KMS-11 (cell line): ENCODE measurements at regions not wholly inside any gene's neighbourhood (a gene's known extent, or its start where the extent isn't known, plus 50 kb on each side); places are given as distances from the start of the nearest gene placed in this dataset.

ENCODE experiments used
- H2AFZ ChIP-seq: fragments of 200-600 bp; sonication (generic); 2 replicates; pipeline ENCODE4 v1.6.1; 2016; ENCODE audit warnings: antibody characterized with exemption, mixed run types, low read depth
- H3K27ac ChIP-seq: fragments of 200-600 bp; sonication (generic); 2 replicates; pipeline ENCODE4 v1.6.1; 2016; ENCODE audit warnings: mild to moderate bottlenecking, mixed run types
- H3K27me3 ChIP-seq: fragments of 200-600 bp; sonication (generic); 2 replicates; pipeline ENCODE4 v1.6.1; 2017; ENCODE audit warnings: mild to moderate bottlenecking, low read depth, mixed run types, moderate library complexity; ENCODE audit not compliant: insufficient read depth
- H3K36me3 ChIP-seq: fragments of 200-600 bp; sonication (generic); 2 replicates; pipeline ENCODE4 v1.6.1; 2017; ENCODE audit warnings: mild to moderate bottlenecking, mixed run types; ENCODE audit not compliant: insufficient read depth
- H3K4me1 ChIP-seq: fragments of 200-600 bp; sonication (generic); 2 replicates; pipeline ENCODE4 v1.6.1; 2016; ENCODE audit warnings: mild to moderate bottlenecking, low read depth, mixed run types; ENCODE audit not compliant: poor library complexity, severe bottlenecking
- H3K4me2 ChIP-seq: fragments of 200-600 bp; sonication (generic); 2 replicates; pipeline ENCODE4 v1.7.0; 2016; ENCODE audit warnings: mild to moderate bottlenecking, mixed run types
- H3K4me3 ChIP-seq: fragments of 200-600 bp; sonication (generic); IDR thresholded peaks from 2 replicates; pipeline ENCODE4 v1.6.1; 2017; ENCODE audit warnings: low read depth, low read length, mixed read lengths; ENCODE audit not compliant: insufficient read depth
- H3K79me2 ChIP-seq: fragments of 200-600 bp; sonication (generic); 2 replicates; pipeline ENCODE4 v1.6.1; 2016; ENCODE audit warnings: low read depth, mixed run types; ENCODE audit not compliant: insufficient read depth
- H3K9ac ChIP-seq: fragments of 200-600 bp; sonication (generic); 2 replicates; pipeline ENCODE4 v1.6.1; 2016; ENCODE audit warnings: mild to moderate bottlenecking, mixed run types
- H4K20me1 ChIP-seq: fragments of 200-600 bp; sonication (generic); 2 replicates; pipeline ENCODE4 v1.6.1; 2016; ENCODE audit warnings: mild to moderate bottlenecking, mixed run types; ENCODE audit not compliant: insufficient read depth
- TF ChIP-seq, protein P1 (sequence below): fragments of 200-600 bp; sonication (generic); conservative IDR thresholded peaks from 2 replicates; pipeline ENCODE4 v1.6.1; 2017; ENCODE audit warnings: low read depth, mild to moderate bottlenecking, antibody characterized with exemption, low read length, moderate library complexity, mixed read lengths

DNA sequence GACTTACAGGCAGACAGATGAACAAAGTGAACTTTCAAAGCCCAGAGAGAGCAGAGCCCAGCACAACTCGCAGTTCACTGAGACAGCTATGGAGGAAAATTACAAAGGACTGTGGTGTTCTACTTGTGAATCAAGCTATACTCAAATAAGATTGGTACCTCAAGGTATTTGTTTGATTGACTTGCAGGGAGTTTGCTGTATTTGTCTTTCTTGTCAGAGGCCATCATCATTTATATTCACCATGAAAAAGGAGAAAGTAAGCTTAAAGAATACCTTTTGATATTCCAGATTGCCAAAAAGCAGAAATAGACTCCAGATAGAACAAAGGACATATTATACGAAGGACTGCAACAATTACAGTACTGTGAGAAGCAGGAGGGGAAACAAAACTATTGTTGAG, 1047.9 kb downstream of the RPA4 start:
- H3K79me2 ChIP-seq, result no peaks in the 10 kb centered on the region
- no peak overlapping the region for H3K4me3 ChIP-seq
- H3K4me1 ChIP-seq, result no peaks in the 10 kb centered on the region
- no peaks in the 10 kb centered on the region for H4K20me1 ChIP-seq
- no peaks in the 10 kb centered on the region for H3K36me3 ChIP-seq
- no peak overlapping the region for H3K4me2 ChIP-seq
- no peak overlapping the region for H3K27ac ChIP-seq
- H2AFZ ChIP-seq, result no peak overlapping the region
- no peaks in the 10 kb centered on the region for H3K27me3 ChIP-seq
- TF ChIP-seq, protein P1, sequence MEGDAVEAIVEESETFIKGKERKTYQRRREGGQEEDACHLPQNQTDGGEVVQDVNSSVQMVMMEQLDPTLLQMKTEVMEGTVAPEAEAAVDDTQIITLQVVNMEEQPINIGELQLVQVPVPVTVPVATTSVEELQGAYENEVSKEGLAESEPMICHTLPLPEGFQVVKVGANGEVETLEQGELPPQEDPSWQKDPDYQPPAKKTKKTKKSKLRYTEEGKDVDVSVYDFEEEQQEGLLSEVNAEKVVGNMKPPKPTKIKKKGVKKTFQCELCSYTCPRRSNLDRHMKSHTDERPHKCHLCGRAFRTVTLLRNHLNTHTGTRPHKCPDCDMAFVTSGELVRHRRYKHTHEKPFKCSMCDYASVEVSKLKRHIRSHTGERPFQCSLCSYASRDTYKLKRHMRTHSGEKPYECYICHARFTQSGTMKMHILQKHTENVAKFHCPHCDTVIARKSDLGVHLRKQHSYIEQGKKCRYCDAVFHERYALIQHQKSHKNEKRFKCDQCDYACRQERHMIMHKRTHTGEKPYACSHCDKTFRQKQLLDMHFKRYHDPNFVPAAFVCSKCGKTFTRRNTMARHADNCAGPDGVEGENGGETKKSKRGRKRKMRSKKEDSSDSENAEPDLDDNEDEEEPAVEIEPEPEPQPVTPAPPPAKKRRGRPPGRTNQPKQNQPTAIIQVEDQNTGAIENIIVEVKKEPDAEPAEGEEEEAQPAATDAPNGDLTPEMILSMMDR, result no peak
- H3K9ac ChIP-seq, result no peak overlapping the region

DNA sequence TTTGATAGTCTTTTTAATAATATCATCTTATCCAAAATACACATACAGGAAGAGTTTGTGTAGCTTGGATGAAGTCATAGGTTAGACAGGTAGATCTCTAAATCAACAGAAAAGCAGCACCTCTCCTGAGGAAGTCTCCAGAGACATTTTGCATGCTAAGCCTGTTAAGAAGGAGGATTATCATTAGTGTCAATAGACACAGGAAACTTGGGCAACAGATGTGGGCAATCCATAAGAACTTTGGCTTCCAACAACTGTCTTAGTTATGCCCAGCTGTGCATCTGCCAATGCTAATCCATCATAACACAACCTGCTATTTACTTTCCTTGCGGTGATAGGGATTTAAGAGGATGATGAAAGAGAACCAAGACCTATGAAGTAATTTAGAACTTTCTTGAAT, 1052.6 kb downstream of the RPA4 start:
- no peak overlapping the region for H3K27ac ChIP-seq
- H4K20me1 ChIP-seq, result no peaks in the 10 kb centered on the region
- H3K36me3 ChIP-seq, result no peaks in the 10 kb centered on the region
- no peaks in the 10 kb centered on the region for H3K27me3 ChIP-seq
- no peaks in the 10 kb centered on the region for H3K4me1 ChIP-seq
- no peaks in the 10 kb centered on the region for H3K79me2 ChIP-seq
- TF ChIP-seq, protein P1, result no peak
- H2AFZ ChIP-seq, result no peak overlapping the region
- no peak overlapping the region for H3K9ac ChIP-seq
- no peak overlapping the region for H3K4me3 ChIP-seq
- H3K4me2 ChIP-seq, result no peak overlapping the region

DNA sequence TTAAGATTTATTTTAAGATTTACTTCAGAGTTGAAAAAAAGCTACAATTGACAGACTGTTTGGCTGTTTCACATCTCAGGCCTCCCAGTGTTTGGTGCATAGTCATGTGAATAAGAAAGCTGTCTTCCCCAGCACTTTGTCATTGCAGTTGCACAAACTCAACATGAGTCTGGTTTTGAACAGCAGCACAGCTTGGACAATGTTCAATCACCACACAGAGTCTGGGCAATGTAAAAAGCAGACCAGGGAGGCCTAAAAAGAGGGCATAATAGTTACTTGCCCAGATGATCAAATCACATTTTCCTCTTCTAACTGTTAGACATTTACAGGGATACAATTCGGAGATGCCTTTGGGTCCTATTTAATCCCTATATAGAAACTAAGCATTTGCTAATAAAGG, 1055.0 kb downstream of the RPA4 start:
- no peaks in the 10 kb centered on the region for H3K27me3 ChIP-seq
- no peaks in the 10 kb centered on the region for H3K36me3 ChIP-seq
- H3K4me2 ChIP-seq, result no peak overlapping the region
- no peak overlapping the region for H2AFZ ChIP-seq
- TF ChIP-seq, protein P1, result no peak
- H4K20me1 ChIP-seq, result no peaks in the 10 kb centered on the region
- no peak overlapping the region for H3K9ac ChIP-seq
- H3K27ac ChIP-seq, result no peak overlapping the region
- no peak overlapping the region for H3K4me3 ChIP-seq
- no peaks in the 10 kb centered on the region for H3K4me1 ChIP-seq
- H3K79me2 ChIP-seq, result no peaks in the 10 kb centered on the region

DNA sequence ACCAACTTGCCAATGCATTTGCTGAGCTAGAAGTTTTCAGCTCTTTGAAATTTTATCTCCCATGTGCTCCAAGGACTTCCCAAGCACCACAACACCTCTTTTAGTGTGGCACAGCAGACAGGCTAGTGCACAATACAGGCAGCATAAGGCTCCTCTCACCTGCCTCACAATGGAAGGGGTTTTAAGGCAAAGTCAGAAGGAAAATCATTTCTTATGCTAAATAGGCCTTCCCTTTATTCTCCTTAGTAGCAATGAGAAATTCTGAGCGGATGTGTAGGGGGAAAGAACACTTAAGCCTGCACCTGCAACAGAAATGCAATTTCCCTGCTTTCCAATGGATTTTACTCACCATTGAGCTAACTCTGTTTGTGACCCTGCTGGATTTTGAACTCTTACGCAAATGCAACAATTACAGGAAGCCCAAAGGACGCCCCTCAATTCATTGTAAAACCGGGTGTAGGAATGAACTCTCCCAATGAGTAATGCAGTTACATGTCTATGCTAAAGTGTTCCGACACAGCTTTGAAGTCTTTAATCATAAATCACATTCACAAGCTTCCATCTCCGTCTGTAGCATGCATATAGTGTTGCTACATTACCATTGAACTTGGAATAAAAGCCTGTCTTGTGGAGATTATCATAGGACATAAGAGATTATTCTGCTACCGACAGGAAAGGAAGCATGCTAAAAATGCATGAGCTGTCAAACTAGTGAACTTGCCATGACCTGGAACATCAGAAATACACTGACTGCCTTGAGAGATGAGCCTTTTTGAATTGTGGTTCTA, 1084.9 kb downstream of the RPA4 start:
- Histone ChIP-seq H3K4me3 (no peak overlapping the region), H3K27me3 (no peaks in the 10 kb centered on the region), H3K27ac (no peak overlapping the region), H3K4me1 (no peaks in the 10 kb centered on the region), H2AFZ (no peak overlapping the region), H3K79me2 (no peaks in the 10 kb centered on the region), H3K9ac (no peak overlapping the region), H3K4me2 (no peak overlapping the region), H3K36me3 (no peaks in the 10 kb centered on the region), H4K20me1 (no peaks in the 10 kb centered on the region)
- TF ChIP-seq, protein P1, result no peak
